AG20443 (cell line): ENCODE measurements at regions not wholly inside any gene's neighbourhood (a gene's known extent, or its start where the extent isn't known, plus 50 kb on each side); places are given as distances from the start of the nearest gene placed in this dataset.

Source experiments
- DNase-seq: peaks from one replicate; pipeline ENCODE4 v3.0.0; 2012; ENCODE audit warnings: low spot score, mixed read lengths

DNA sequence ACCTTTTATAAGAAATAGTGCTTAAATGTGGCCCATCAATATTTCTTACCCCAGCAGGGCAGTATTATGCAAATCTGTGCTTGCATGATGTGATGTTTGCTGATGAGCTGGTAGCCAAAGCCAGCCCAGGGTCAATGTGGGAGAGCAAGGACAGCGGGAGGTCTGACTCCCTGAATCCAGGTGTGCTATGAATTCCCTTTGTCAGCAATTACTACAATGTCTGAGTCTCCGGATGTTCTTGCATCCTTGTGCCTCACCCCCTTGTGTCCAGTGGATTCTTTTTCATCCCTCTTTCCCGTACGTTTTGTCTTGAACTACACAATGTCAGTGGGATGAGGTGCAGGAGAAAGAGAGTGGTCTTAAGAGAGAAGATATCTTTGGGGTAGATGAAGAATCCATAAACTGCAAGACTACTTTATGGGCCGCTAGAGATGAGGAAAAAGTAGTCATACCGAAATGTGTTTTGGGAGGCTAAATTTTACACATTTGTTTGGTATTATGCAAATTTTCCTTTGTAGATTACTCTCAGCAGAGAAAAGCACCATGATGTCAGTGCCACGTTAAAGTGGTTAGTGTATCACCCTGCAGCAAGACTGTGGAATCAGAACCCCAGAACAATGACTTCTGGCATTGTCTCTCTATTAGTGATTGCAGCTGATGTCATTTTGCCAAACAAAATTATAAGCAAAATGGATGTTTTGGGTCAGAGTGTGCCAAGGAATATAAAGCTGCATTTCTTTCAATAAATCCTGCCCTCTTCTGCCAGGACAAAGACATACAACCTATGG is 53.5 kb upstream of the TSHZ3 start:
- no peak for DNase-seq

DNA sequence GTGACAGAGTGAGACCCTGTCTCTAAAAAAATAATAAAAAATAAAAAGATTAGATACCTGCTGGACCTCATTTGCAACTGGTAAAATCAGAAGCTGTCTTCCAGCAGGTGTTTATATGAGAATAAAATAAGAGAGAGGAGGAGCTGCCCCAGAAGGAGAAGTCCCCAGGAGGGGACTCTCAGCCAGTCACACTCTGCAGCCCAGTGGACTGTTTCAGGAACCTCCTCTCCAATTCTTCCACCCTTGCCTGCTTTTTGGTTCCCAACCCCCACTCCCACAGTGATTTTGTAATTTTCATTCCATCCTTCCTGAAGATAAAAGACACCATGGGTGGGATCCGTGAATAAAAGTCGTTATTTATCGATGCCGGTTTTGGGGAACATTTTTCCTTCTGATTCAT is 56.9 kb upstream of the TSHZ3 start:
- DNase-seq, result no peak

DNA sequence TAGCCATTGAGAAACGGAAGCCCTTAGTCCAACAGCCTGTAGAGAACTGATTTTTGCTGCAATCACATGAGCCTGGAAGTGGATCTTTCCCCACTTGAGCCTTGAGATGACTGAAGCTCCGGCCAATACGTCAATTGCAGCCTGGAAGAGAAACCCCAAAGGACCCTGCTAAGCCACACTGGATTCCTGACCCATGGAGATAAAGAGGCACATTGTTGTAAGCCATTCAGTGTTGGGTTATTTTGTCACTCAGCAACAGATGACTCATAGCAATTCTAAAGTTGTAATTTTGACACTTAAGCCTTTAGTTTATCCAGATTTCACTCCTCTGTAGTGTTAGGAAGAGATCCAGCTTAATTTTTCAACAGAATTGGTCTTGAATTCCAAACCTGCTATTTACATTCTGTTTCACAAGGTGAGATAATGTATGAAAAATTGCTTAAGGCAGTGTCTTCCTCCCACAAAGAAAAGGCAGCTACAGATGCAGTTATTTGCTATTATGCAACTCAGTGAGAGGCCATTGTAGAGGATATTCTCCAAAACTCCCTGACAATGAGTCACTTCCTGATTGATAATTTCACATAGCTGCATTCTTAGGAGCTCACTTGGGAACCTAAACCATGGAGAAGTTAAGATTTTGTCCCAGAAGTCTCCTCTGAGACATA is 59.4 kb upstream of the TSHZ3 start:
- DNase-seq, result peak; percentile 76

DNA sequence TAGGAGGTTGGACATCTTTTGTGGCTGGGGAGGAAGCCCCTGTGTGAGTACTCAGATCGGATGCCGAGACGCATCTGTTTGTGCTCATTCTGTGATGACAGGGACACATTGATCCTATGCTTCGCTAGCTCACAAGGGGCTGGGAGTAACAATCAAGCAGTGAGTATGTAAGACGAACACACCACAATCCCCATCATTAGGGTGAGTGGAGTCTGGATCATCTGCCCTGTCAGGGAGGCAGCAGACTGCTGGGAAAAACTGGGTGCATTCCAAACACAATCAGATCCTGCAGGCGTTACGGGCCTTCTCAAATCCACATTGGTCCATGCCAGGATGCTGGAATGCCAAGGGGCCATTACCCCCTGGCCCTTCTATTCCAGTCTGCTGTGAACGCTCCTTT is 64.1 kb upstream of the TSHZ3 start:
- no peak for DNase-seq

DNA sequence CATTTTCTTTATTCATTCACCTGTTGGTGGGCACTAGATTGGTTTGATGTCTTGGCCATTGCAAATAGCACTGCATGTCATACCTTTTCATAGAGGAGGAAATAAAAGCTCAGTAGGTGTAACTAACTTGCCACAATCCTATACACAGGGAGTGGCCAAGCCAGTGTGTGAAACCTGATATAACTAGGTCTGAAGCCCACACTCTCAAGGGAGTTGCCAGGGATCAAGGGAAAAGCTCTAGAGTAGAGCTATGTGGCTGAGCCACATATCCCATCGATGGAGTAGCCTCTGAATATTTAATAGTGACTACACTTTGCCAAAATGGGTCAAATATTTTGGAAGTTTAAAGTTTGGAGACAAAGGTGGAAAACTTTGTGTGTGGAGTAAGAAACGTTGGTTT is 66.1 kb upstream of the TSHZ3 start:
- no peak for DNase-seq

DNA sequence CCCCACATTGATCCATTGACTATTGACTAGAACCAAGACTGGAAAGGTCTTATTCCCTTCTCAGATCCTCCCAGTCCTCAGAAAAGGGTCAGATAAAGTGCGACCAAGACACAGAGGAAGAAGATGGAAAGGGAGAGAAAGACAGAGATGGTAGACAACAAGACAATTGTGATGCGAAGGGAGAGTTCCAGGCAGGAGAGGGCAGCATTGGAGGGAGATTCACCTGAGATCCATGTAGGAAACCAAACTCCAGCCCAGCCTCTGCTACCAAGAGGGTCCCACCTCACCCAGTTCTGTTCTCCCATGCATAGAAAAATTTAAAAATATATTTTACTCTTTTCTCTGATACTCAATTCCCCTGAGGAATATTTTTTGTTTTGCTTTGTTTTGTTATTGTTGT is 67.3 kb upstream of the TSHZ3 start:
- no peak for DNase-seq

DNA sequence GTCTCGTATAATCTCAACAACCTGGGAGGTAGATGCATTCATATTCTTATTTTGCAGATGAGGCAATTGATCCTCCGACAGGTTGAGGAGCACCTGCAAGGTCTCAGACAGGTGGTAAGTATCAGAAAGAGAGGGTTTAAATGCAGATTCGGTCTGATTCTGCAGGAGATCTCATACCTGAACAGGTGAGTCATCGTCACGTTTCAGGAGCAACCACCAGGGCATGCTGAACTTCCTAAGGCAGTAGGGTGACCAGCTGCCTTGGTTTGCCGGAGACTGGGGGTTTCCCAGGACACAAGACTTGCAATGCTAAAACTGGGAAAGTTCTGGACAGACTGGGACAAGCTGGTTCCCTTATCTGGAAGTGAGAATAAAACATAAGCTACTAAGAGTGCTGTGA is 68.8 kb upstream of the TSHZ3 start:
- DNase-seq, result no peak

DNA sequence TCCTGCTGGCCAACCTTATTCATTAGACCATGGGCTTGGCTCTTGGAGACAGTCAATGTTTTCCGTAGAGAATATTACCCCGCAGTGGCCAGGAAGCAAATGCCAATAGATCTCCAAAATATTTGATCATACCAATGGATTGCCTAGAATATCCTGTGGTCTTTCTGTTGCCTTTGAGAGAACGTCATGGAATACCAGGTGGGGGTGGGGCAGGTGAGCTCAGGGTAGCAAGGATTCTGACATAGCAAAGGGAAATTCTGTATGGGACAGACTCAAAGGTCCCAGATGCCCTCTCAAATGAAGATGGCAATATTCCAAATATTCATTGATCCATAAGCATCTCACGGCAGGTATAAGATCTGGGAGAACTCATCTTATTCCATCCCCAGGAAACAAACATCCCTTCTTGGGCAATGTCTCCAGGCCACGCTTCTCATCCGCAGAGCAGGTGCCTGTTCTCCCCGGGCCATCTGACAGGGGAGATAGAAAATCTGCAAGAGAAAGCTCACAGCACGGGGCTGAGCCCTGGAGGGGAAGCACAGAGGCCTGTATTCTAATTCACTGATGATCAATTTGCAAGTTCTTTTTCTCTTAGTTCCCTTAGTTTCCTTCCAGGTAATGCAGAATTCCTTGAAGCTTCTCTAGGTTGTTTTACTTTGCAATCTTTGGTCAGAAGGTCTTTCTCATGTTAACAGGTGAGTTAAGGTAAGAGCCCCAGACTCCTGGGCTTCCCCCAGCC is 69.6 kb upstream of the TSHZ3 start:
- no peak for DNase-seq

DNA sequence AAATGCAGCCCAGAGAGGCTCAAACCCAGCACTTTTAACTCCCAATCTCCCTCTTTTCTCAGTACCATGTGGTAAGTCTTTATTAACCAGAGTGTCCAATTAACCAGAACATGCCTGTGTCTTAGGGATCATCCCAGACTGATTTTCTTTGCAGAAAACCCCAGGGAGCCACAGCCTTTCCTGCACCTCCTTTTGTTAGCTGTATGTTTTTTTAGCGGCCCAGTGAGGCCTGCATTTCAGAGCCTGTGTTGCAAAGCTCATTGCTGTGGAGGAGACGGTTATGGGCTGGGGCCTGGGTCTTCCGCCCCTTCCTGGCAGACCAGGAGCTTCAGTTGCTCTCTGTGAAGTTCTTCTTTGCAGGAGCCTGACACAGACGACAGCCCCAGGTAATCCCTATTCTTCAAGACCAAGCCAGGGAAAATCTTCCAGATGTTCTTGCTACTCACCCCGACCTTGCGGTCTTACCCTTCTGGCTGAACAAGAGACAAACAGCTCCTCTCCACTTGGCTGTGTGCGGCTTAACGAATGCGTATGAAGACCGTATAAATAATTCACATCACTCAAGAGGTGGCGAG is 70.7 kb upstream of the TSHZ3 start:
- DNase-seq, result no peak

DNA sequence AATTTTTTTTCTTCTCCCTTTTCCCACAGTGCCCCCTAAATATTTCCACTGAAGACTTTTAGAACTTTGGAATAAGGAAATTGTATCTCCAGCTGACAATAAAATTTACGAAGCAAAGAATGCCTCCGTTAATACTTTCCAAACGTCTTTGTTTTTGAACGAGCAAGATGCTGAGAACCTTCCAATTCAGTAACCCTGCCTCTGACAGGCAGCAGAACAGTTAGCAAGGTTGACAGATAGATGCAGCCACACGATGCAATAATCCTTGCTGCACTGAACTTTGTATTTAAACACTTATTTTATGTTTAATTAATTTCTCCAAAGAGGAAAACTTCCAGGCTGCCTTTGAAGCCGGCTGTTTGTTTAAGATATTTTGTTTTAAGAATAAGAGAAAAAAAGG is 71.8 kb upstream of the TSHZ3 start:
- DNase-seq, result no peak

DNA sequence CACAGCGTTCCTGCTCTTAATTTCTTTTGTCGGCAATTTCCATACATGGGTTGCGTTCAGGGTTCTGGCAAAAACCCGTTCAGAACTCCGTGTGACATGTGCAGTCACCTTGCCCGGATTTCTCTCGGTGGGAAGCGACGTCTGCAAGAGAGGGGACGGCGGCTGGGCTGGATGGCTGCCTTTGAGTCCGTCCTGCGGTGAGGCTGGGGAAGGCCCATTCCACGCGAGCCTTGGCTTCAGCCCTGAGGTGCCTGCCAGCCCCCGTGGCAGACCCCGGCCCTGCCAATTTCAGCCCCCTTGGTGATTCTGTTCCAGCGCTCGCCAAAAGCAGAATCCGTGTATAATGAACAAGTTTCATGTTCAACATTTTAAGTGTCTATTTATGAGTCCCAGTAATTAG is 72.6 kb upstream of the TSHZ3 start:
- no peak for DNase-seq

DNA sequence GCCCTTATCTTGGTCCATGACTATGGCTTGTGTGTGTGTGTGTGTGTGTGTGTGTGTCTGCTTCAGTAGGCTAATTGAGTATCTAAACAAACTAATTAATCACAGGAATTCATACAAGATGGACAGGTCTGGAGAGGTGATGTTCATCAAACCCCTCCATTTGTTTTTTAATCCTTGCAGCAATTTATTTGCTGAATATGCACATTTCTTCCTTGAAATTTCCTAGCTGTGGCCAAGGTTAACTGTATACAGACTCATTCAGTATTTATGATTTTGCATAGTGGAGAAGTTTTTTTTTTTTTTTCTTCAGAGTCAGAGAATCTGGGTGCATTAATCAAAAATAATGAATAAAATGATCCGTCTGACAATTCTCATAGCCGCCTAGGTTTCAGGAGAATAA is 74.7 kb upstream of the TSHZ3 start:
- no peak for DNase-seq

DNA sequence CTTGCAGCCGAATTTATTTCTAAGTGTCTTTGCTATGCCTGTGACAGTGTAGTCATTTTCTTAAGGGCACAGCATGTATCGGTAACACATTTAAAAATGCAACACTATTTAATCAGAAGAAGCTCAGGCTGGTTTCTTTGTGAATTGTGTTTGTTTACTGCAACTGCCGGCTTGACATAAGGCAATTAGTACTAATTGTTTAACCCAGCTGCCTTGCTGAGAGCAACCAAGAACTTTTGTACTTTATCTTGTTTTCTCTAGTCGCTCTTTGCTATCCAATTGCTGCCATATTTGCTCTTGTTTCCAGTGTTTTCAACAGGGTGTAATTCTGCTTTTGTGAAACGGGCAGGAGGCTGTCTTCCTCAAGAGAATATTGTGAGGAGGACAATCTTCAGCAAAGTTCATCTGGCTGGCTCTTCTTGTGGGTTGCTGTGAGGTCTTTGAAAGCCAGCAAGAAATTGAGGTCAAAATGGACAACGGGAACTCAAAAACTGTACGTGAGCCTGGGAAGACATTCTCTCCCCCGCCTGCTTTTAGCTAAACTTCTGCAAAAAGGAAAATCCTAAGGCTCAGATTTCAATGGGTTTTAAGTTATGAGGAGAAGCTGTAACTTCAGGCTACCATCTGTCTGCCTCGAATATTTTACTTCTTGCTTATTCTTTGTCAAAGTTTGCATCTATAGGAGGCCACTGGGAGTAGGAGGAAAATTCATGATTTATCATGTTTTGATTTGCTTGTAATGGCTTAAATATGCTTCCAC is 75.8 kb upstream of the TSHZ3 start:
- DNase-seq, result no peak

DNA sequence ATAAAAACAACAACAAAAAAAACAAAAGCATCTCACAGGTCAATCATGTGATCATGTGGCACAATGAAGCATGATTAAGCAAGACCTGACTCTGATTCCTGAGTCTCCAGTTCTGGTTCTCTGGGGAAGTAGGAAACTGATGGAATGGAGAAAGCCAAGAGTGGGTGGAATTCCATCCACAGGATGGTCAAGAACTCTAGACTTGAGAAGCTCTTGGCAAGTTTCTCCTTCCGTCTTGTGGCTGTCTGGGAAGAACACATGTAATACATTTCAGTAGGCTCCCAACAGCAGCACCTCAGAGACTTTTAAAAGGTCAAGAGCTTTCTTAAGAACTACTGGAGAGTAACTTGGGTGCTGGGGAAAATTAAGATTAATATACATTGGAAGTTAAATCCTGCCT is 78.6 kb upstream of the TSHZ3 start:
- DNase-seq, result no peak

DNA sequence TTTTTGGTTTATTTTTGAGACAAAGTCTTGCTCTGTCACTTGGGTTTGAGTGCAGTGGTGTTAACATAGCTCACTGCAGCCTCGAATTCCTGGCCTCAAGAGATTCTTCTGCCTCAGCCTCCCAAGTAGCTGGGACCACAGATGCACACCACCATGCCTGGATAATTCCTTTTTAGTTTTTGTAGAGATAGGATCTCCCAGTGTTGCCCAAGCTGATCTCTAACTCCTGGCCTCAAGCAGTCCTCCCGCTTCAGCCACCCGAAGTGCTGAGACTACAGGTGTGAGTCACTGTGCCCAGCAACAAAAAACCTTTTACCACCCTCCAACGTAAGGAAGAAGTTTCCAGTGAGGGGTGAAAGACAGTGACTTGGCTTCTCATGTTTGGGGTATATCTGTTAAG is 81.1 kb upstream of the TSHZ3 start:
- no peak for DNase-seq

DNA sequence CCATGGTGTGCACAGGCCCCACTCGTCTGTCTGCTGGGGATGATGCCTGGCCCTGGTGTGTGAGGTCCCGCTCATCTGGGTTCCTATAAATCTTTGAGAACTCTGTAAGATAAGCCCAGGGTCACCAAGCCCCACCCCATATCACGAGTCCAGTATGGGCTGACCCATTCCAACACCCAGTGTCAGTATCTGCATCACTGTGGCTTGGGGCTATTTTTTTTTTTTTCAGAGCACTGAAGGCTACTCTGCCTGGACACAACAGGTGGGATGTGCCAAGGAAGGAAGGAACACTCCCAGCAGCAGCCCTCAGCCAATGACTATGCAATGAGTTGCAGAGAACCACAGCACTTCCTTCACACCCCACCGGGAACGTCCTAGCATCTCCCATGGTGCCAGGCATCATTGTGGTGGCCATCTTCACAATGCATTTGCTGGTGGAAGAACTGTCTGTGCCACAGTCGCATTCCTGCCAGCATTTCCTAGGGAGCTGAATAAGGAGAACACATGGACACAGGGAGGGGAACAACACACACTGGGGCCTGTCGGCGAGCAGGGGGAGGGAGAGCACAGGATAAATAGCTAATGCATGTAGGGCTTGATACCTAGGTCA is 83.1 kb upstream of the TSHZ3 start:
- no peak for DNase-seq

DNA sequence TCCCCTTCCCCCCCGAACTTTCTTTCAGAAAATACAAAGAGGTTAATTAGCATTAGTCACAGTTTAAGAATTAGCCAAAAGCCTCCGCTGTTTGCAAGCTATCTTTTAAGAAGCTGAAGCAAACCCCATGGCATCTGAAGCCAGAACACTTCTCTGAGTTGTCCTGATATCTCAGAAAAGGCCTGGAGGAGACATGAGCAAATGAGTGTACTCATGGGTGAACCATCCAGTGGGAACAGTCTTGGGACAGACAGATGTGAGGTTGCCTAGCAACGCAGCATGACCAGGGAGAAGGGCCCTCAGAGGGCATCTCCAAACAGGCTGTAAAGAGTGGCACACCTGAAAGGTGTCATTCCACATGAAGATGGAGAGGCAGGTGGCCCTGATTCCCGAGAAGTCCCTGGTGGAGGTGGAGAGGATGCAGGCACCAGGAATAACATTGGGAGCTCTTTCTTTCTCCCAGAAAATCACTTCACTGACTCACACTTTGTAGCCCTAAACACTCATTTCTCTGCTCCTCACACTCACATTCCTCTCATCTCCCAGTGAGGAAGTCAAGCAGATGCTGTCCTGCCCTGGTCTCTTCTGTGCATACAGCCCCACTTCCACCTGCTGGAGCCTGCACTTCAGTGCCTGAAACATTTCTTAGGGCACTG is 87.0 kb upstream of the TSHZ3 start:
- peak; percentile 10 for DNase-seq

DNA sequence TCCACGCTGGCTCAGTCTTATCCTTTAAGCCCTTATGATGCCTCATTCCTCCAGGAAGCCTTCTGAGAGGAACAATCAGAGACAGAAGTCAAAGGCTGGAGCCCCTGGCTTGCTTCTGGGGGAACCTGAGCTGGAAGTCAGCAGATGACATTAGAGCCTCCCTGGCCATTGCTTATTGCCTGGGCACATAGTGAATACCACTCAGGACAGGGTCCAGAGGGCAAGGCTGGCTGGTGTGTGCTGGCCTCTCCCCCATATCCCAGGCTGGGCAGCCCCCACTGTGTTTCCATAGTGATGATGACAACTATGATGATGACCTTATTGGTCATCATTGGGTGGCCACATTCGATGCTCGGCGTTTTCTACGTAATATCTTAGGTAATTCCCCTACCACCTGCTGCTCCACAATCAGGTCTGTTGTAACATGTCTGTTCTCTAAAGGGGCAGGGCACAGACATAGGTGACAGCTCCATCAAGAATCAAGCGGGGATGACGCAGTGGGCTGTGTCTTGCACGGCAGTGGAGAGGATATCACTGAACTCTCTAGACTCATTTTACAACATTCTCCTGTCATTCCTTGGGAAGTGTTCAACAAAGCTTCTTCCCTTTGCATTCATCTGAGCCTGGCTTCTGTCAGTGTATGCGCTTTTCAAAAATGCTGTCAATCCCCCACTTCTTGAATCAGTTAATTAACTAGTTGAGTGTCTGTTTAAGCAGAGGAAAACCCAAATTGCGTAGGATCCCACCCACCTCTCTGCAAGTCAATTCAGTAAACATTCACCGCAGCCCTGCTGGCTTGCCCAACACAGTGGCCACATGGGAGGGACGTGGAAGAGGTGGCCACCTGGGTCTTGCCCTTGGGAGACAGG is 89.4 kb upstream of the TSHZ3 start:
- DNase-seq, result peak; percentile 2

DNA sequence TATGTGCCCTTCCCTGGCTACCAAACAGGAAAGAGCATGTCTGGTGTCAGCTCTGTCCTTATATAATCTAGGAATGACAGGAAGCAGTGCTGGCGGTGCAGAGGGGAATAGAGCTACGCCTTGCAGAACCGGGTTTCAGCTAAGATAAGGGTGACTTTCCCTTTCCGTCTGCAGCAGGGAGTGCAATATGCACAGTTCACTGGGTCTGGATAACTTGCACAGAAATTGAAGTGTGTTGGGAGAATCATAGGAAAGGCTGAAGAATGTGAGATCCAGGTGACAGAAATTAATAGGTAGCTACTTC is 90.0 kb upstream of the TSHZ3 start:
- DNase-seq, result no peak

DNA sequence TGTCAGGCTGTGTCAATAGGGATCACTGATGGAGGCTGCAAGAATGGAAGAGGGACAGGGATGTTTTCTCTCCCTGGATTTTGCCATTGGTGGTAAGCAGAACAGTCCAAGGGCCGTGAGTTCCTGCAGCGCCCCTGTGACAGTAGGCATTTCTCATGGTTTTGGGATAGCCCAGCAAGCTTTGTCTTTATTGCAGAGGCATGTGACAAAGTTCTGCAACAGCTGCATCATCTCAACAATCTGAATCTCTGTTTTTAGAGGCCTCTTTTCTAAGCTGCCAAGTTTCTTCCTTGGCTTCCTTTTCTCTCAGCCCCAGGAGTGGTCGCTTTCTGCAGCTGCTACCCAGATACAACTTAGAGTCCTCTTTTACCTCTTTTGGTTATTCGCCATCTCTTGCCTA is 95.7 kb upstream of the TSHZ3 start:
- DNase-seq, result no peak
